Breast epithelium (tissue), 4 donors: ENCODE measurements at regions not wholly inside any gene's neighbourhood (a gene's known extent, or its start where the extent isn't known, plus 50 kb on each side); places are given as distances from the start of the nearest gene placed in this dataset.

Source experiments
- DNase-seq, 2 donors: peaks; one replicate each; pipeline ENCODE4 v3.0.0-alpha.2; 2019; ENCODE audit warnings: low spot score in 2 of 2
- H3K27ac ChIP-seq, 2 donors: fragments of 200-600 bp; sonication (generic) in 1 of 2; one replicate each; pipeline ENCODE4 v1.5.1; 2016 to 2019; ENCODE audit warnings: mild to moderate bottlenecking in 1 of 2
- H3K27me3 ChIP-seq, 2 donors: fragments of 200-600 bp; sonication (generic) in 1 of 2; one replicate each; pipeline versions ENCODE4 v1.5.1 to v1.6.0; 2017 to 2019; ENCODE audit warnings: control low read depth in 1 of 2, mild to moderate bottlenecking in 1 of 2
- H3K36me3 ChIP-seq: fragments of 200-600 bp; one replicate; pipeline ENCODE4 v1.5.1; 2019
- H3K4me1 ChIP-seq, 2 donors: fragments of 200-600 bp; sonication (generic); one replicate each; pipeline ENCODE4 v1.5.1; 2016 to 2019; ENCODE audit warnings: control low read depth in 1 of 2
- H3K4me3 ChIP-seq, 3 donors: fragments of 200-600 bp; sonication (generic); 1 replicate in 2 of 3; 2 replicates in 1 of 3; pipeline ENCODE4 v1.5.1; 2016 to 2019; ENCODE audit warnings: mild to moderate bottlenecking in 3 of 3, moderate library complexity in 2 of 3
- H3K9me3 ChIP-seq, 2 donors: fragments of 200-600 bp; sonication (generic) in 1 of 2; one replicate each; pipeline ENCODE4 v1.5.1; 2016 to 2019; ENCODE audit warnings: control low read depth in 1 of 2
- POLR2A ChIP-seq: fragments of 450-650 bp; IDR thresholded peaks from one replicate; pipeline ENCODE4 v1.6.1; 2016; ENCODE audit warnings: antibody characterized with exemption, mild to moderate bottlenecking, moderate library complexity
- POLR2AphosphoS5 ChIP-seq, 3 donors: sonication (generic); formaldehyde crosslinking; IDR thresholded peaks; one replicate each; pipeline ENCODE4 v1.6.1; 2017; ENCODE audit warnings: antibody characterized with exemption in 3 of 3
- intact Hi-C: fragments of 100-400 bp; cut with DNase I; formaldehyde crosslinking; loops from one replicate; pipeline ENCODE4 v1.15.1; 2023; ENCODE audit warnings: low total_unique reads
- TF ChIP-seq, protein P1 (sequence below), 3 donors: fragments of 450-650 bp; IDR thresholded peaks; one replicate each; pipeline ENCODE4 v1.5.1; 2016 to 2017; ENCODE audit warnings: antibody characterized with exemption in 3 of 3, mild to moderate bottlenecking in 3 of 3, moderate library complexity in 3 of 3

DNA sequence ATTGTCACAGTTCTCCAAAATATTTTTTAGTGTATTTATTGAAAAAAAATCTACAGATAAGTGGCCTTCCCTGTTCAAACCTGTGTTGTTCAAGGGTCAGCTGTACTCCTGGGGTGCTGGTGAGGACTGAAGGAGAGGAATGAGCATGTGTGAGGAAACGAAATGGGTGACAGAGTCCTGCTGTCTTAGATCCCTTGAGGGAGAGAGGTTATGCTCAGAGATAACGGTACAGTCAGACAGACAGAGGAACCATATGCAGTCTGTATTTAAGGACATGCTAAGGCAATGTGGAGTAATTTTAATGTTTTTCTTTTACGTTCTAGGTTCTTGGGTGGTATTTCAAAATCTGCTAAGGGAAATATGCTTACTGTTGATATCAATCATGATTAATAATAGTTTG, 352.9 kb upstream of the RGS6 start:
- Histone ChIP-seq H3K27me3 (no peaks in the 10 kb centered on the region), H3K4me3 (no peak overlapping the region), H3K36me3 (no peaks in the 10 kb centered on the region), H3K9me3 (no peaks in the 10 kb centered on the region), H3K4me1 (no peaks in the 10 kb centered on the region), H3K27ac (no peak overlapping the region)
- intact Hi-C loops: no loop called here
- no peak for DNase-seq
- TF ChIP-seq POLR2AphosphoS5 (IDR thresholded peaks at IDR 0.05): no peak
- no peak for TF ChIP-seq POLR2A
- TF ChIP-seq, protein P1, sequence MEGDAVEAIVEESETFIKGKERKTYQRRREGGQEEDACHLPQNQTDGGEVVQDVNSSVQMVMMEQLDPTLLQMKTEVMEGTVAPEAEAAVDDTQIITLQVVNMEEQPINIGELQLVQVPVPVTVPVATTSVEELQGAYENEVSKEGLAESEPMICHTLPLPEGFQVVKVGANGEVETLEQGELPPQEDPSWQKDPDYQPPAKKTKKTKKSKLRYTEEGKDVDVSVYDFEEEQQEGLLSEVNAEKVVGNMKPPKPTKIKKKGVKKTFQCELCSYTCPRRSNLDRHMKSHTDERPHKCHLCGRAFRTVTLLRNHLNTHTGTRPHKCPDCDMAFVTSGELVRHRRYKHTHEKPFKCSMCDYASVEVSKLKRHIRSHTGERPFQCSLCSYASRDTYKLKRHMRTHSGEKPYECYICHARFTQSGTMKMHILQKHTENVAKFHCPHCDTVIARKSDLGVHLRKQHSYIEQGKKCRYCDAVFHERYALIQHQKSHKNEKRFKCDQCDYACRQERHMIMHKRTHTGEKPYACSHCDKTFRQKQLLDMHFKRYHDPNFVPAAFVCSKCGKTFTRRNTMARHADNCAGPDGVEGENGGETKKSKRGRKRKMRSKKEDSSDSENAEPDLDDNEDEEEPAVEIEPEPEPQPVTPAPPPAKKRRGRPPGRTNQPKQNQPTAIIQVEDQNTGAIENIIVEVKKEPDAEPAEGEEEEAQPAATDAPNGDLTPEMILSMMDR (IDR thresholded peaks at IDR 0.05): no peak

DNA sequence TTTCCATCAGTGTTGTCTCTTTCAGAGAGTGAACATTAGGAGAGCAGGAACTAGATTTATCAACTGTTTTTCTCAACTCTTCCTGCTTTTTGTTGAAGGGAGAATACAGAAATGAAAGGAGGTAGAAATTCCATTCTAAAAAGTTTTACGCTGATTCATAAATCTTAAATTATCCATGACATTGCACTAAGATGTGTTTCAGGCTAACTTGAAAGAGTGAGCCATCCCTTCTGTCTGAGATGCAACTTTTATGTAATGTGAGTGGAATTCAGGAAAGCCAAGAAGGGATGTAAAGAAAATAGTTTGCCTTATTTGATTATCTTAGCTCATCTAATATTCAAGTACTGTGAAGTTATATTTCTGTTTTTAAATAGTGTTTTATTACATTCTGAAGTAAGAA, 349.5 kb upstream of the RGS6 start:
- intact Hi-C loops: no loop called here

DNA sequence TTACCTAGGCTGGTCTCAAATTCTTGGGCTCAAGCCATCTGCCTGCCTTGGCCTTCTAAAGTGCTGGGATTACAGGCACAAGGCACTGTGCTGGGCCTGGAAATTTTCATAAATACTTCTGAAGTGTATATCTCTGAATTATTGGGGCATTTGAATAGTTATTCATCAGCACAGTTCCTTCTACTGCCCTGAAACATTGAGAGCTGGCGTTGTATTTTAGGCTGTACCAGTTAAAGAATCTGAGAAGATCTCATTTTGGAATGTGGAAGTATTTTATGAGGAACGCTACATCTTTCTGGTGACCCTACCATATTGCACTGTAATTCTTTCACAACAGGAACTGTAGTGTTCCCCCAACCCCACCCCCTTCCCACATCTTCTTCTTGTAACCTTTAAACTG, 349.0 kb upstream of the RGS6 start:
- Histone ChIP-seq H3K4me3 (no peak overlapping the region), H3K36me3 (no peaks in the 10 kb centered on the region), H3K27ac (no peak overlapping the region), H3K9me3 (no peaks in the 10 kb centered on the region), H3K4me1 (no peaks in the 10 kb centered on the region), H3K27me3 (no peaks in the 10 kb centered on the region)
- DNase-seq: no peak
- TF ChIP-seq, protein P1 (IDR thresholded peaks at IDR 0.05): no peak
- TF ChIP-seq POLR2A (no peak), POLR2AphosphoS5 (IDR thresholded peaks at IDR 0.05) (no peak)
- intact Hi-C loops: no loop called here

More for the DNA sequence above, 349.5 kb upstream of the RGS6 start:
- H3K9me3 ChIP-seq: no peaks in the 10 kb centered on the region
- no peak overlapping the region for H3K27ac ChIP-seq
- H3K4me3 ChIP-seq: no peak overlapping the region
- no peak for DNase-seq
- no peaks in the 10 kb centered on the region for H3K27me3 ChIP-seq
- no peaks in the 10 kb centered on the region for H3K4me1 ChIP-seq
- TF ChIP-seq POLR2AphosphoS5 (IDR thresholded peaks at IDR 0.05) (no peak), POLR2A (no peak)
- TF ChIP-seq, protein P1 (IDR thresholded peaks at IDR 0.05): no peak
- no peaks in the 10 kb centered on the region for H3K36me3 ChIP-seq

GRCh38 chr14:71583705-71584104, 348.5 kb upstream of the RGS6 start:
- intact Hi-C loops: no loop called here
- H3K9me3 ChIP-seq: no peaks in the 10 kb centered on the region

GRCh38 chr14:71585361-71585760, 346.9 kb upstream of the RGS6 start:
- intact Hi-C loops: no loop called here
- Histone ChIP-seq H3K9me3 (no peaks in the 10 kb centered on the region), H3K27ac (no peak overlapping the region), H3K27me3 (no peaks in the 10 kb centered on the region), H3K4me1 (no peaks in the 10 kb centered on the region), H3K4me3 (no peak overlapping the region), H3K36me3 (no peaks in the 10 kb centered on the region)
- TF ChIP-seq, protein P1 (IDR thresholded peaks at IDR 0.05): no peak
- TF ChIP-seq POLR2AphosphoS5 (IDR thresholded peaks at IDR 0.05): no peak
- no peak for DNase-seq

More at GRCh38 chr14:71583705-71584104, 348.5 kb upstream of the RGS6 start:
- Histone ChIP-seq H3K27me3 (no peaks in the 10 kb centered on the region), H3K4me3 (no peak overlapping the region), H3K36me3 (no peaks in the 10 kb centered on the region), H3K4me1 (no peaks in the 10 kb centered on the region), H3K27ac (no peak overlapping the region)
- TF ChIP-seq POLR2AphosphoS5 (IDR thresholded peaks at IDR 0.05) (no peak), POLR2A (no peak)
- TF ChIP-seq, protein P1 (IDR thresholded peaks at IDR 0.05): no peak
- DNase-seq: no peak
